ENCODE measurements at regions not wholly inside any gene's neighbourhood (a gene's known extent, or its start where the extent isn't known, plus 50 kb on each side); places are given as distances from the start of the nearest gene placed in this dataset.
"Not testable (repeated sequence)": the region's sequence is repeated elsewhere in the genome, so short reads cannot be mapped to it uniquely, and the experiment has no call there.

DNA sequence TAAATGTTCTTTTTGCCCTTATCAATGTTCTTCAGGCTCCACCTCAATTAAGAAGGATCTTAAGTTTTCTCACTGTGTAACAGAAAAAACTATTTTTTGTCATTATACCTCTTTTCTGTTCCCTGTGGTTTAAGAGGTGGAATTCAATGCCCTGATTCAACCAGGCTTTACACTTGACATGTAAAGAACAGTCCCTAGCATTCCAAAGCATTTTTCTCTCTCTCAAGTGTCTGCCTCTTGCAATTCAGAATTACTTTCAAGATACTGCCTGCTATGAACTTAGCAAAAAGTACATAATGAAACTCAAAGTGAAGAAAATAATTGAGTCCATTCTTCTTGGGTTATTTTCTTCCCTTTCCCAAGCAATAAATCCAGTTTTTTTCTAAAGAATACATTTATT is 160.6 kb upstream of the NOL4 start:
- no peak overlapping the region for H3K27ac ChIP-seq
- TF ChIP-seq, protein P1, sequence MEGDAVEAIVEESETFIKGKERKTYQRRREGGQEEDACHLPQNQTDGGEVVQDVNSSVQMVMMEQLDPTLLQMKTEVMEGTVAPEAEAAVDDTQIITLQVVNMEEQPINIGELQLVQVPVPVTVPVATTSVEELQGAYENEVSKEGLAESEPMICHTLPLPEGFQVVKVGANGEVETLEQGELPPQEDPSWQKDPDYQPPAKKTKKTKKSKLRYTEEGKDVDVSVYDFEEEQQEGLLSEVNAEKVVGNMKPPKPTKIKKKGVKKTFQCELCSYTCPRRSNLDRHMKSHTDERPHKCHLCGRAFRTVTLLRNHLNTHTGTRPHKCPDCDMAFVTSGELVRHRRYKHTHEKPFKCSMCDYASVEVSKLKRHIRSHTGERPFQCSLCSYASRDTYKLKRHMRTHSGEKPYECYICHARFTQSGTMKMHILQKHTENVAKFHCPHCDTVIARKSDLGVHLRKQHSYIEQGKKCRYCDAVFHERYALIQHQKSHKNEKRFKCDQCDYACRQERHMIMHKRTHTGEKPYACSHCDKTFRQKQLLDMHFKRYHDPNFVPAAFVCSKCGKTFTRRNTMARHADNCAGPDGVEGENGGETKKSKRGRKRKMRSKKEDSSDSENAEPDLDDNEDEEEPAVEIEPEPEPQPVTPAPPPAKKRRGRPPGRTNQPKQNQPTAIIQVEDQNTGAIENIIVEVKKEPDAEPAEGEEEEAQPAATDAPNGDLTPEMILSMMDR (conservative IDR thresholded peaks at IDR 0.05), result no peak

DNA sequence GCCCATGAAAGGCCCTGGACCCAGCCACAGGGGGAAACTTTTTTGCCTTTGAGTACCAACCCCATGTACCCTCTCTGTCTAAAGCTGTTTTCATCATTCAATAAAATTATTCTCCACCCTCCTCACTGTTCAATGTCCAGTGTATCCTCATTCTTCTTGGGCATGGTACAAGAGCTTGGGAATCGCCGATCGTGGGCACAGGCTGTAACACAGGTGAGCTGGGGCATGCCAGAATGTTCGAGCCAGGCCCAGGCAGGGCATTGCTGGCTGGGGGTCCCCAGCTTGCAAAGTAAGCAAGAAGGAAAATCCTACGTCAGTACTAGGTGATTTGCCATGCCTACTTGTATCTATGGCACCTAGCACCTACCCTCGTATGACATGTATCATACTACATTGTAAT is 162.1 kb upstream of the NOL4 start:
- TF ChIP-seq, protein P1 (conservative IDR thresholded peaks at IDR 0.05), result no peak
- no peak overlapping the region for H3K27ac ChIP-seq

DNA sequence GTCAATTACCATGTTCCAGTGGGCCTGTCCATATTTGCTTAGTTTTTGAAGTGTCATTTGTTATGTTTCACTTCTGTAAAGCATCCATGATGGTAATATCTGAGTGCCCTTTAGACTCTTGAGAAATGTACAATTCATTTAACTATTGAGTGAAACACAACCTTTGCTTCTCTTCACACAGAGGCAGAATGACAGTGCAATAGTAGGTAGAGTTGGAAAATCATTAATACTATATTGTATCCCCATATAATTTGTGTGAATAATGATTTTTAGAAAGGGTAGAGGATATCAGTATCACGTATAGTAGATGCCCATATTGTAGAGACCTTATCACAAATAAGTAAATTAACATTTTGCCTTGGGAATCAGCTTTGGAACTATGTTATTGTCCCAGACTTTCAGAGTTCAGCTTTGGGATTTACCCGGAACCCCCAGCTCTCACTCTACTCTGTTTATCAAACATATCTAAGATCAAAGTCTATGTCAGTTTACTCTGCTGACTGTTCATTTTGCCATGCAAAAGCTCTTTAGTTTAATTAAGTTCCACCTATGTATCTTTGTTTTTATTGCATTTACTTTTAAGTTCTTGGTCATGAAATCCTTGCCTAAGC is 172.7 kb upstream of the NOL4 start:
- H3K27ac ChIP-seq, result no peak overlapping the region
- TF ChIP-seq, protein P1 (conservative IDR thresholded peaks at IDR 0.05), result no peak

DNA sequence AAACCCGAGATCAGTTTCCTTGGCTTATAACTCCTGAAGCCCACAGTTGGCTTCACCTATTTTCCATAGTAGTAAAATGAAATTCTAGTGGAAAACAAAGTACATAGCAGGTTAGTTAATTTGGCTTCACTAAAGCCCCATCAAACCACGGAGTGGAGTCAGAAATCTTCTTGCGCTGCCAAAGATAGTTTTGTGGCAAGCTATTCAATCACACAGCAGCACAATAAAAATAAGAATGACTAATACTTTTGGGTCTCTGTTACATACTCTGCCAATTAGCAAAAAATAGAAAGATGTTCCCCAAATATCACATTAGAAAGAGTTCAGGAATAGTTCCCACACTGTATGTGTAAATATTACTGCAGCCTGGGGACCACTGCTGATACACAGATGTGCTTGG is 175.2 kb upstream of the NOL4 start:
- TF ChIP-seq, protein P1 (conservative IDR thresholded peaks at IDR 0.05), result no peak
- H3K27ac ChIP-seq, result no peak overlapping the region

DNA sequence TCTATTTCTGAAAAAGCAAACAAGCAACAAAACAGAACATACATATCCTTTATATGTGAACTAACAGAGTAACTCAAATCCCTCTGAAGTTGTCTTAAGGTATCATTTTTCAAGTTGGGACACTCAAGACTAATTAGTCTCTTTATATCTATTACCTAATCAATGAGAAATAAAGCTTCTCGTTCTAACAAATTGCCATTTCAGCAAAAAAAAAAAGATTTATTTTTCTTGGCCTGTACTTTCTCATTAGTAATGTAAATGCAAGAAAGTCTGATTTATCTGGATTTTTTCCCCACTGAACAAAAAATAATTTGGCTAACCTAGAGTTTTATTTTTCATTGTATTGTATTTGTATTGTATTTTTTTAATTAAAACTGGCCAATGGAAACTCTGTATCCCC is 176.1 kb upstream of the NOL4 start:
- TF ChIP-seq, protein P1 (conservative IDR thresholded peaks at IDR 0.05), result no peak

DNA sequence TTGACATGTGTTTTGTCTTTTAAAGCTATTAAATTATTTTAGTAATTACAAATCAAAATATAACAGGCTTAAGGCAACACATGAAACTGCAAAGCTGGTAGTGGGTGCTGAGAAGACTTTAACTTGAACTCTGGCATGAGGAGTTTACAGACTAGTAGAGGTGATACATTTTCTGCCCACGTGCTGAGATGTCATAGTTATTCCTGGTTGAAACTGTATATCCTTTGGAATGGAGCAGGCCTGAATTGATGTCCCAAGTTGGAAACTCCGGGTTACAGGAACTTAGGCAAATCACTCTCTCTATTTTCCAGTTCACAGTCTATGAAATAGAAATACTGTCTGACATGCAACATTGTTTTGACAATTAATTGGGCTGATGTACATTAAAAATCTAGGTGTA is 177.1 kb upstream of the NOL4 start:
- TF ChIP-seq, protein P1 (conservative IDR thresholded peaks at IDR 0.05), result no peak
- H3K27ac ChIP-seq, result no peak overlapping the region

More for the DNA sequence above, 176.1 kb upstream of the NOL4 start:
- H3K27ac ChIP-seq, result no peak overlapping the region

DNA sequence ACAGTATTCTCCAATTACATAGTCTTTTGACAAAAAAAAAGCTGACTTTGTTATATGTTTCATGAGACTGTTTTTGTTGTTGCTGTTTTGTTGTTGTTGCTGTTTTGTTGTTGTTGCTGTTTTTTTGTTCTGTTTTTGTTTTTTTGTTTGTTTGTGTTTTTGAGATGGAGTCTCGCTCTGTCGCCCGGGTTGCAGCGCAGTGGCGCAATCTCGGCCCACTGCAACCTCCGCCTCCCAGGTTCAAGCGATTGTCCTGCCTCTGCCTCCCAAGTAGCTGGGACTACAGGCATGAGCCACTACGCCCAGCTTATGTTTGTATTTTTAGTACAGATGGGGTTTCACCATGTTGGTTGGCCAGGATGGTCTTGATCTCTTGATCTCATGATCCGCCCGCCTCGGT is 182.8 kb upstream of the NOL4 start:
- not testable (repeated sequence) for H3K27ac ChIP-seq

DNA sequence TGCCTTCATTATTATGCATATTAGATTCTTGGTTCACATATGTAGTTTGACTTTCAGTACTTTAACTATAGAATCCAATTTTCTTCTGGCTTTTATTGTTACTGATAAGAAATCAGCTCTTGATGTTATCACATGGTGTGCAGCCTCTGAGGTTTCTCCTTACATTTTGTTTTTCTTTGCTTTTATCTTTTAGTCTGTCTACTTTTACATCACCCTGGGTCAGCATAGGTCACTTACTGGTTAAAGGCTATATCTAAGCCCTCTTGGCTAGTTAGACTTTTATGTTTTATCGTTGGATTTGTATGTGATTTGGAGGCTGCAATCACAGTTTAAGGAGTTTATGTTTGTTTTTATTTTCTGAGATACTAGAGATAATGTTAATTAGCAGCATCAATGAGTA is 187.2 kb upstream of the NOL4 start:
- TF ChIP-seq, protein P1 (conservative IDR thresholded peaks at IDR 0.05), result no peak
- H3K27ac ChIP-seq, result no peak overlapping the region

Data from VCaP (cell line).